Type B pancreatic cell (in vitro differentiated cells): ENCODE measurements at regions not wholly inside any gene's neighbourhood (a gene's known extent, or its start where the extent isn't known, plus 50 kb on each side); places are given as distances from the start of the nearest gene placed in this dataset.

Source experiments
- DNase-seq: peaks from one replicate; pipeline ENCODE4 v3.0.0; 2021; ENCODE audit warnings: mixed read lengths; ENCODE audit not compliant: unreplicated experiment; ENCODE audit errors: extremely low spot score
- H3K27ac Mint-ChIP-seq: 2 replicates; pipeline ENCODE4 v1.8.0; 2021; ENCODE audit warnings: mild to moderate bottlenecking, mixed read lengths
- H3K27me3 Mint-ChIP-seq: 2 replicates; pipeline ENCODE4 v1.8.0; 2021; ENCODE audit warnings: mixed read lengths
- H3K36me3 Mint-ChIP-seq: 2 replicates; pipeline ENCODE4 v1.8.0; 2021; ENCODE audit warnings: mixed read lengths
- H3K4me1 Mint-ChIP-seq: one replicate; pipeline ENCODE4 v1.8.0; 2021; ENCODE audit warnings: mixed read lengths; ENCODE audit not compliant: unreplicated experiment
- H3K4me3 Mint-ChIP-seq: 2 replicates; pipeline ENCODE4 v1.8.0; 2021; ENCODE audit warnings: mild to moderate bottlenecking, mixed read lengths
- H3K9me3 Mint-ChIP-seq: 2 replicates; pipeline ENCODE4 v1.8.0; 2021; ENCODE audit warnings: mixed read lengths
- TF ChIP-seq, protein P1 (sequence below): fragments of 200-600 bp; sonication (generic); conservative IDR thresholded peaks from 2 replicates; pipeline ENCODE4 v1.5.0; 2021; ENCODE audit warnings: antibody characterized with exemption, mild to moderate bottlenecking

DNA sequence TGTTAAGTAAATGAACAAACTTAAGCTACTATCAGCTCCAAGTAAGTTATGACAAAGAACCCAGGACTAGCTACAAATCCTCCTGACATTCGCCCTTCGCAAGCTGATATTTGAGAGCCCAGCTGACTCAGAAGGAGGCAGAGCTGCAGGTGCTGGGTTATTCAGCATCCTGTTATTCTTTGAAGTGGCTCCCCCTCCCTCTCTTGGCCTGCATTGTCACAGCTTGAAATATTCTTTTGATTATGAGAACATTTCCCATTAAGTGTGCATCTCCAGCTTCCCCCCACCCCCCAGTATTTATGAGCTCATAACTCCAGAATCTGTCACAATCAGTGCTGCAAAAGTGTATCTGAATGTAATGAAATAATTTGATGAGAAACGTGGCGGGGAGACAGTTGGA, 78.8 kb upstream of the RALY start:
- H3K27me3 Mint-ChIP-seq = peaks cover 3% of the 10 kb centered on the region
- H3K9me3 Mint-ChIP-seq = no peaks in the 10 kb centered on the region
- DNase-seq = no peak
- no peak overlapping the region for H3K4me3 Mint-ChIP-seq
- no peak overlapping the region for H3K27ac Mint-ChIP-seq
- TF ChIP-seq, protein P1, sequence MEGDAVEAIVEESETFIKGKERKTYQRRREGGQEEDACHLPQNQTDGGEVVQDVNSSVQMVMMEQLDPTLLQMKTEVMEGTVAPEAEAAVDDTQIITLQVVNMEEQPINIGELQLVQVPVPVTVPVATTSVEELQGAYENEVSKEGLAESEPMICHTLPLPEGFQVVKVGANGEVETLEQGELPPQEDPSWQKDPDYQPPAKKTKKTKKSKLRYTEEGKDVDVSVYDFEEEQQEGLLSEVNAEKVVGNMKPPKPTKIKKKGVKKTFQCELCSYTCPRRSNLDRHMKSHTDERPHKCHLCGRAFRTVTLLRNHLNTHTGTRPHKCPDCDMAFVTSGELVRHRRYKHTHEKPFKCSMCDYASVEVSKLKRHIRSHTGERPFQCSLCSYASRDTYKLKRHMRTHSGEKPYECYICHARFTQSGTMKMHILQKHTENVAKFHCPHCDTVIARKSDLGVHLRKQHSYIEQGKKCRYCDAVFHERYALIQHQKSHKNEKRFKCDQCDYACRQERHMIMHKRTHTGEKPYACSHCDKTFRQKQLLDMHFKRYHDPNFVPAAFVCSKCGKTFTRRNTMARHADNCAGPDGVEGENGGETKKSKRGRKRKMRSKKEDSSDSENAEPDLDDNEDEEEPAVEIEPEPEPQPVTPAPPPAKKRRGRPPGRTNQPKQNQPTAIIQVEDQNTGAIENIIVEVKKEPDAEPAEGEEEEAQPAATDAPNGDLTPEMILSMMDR = no peak
- H3K4me1 Mint-ChIP-seq = peaks cover 26% of the 10 kb centered on the region
- H3K36me3 Mint-ChIP-seq = no peaks in the 10 kb centered on the region

DNA sequence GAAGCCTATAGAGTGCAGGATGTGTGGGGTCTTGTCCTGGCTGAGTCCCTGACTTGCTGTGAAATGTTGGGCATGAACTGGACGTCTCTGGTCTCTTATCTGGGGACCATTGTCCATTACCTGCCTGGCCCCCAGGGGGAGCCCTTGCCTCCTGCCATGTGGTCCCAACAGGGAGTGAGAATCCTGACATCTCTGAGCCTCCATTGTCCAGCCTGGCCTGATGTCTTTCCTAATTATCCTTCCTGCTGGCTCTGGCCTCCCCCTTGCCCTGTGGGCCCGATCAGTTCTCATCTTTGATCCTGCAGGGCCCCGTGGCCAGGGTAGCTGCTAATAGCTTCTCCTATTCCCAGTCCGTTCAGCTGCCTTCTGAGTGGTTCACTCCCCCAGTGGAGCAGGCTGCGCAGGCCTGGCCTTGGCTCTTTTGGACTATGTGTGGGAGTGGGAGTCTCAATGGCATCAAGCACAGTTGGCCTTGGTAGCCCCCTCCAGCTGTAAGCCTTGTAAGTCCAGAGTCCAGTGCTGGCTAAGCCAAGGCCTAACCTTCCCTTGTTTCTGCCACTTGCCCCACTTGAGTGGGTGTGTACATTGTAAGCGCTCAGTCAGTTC, 77.9 kb upstream of the RALY start:
- no peak overlapping the region for H3K27ac Mint-ChIP-seq
- TF ChIP-seq, protein P1 = peak; percentile 74
- no peaks in the 10 kb centered on the region for H3K36me3 Mint-ChIP-seq
- peaks cover 23% of the 10 kb centered on the region for H3K4me1 Mint-ChIP-seq
- H3K27me3 Mint-ChIP-seq = peaks cover 6% of the 10 kb centered on the region
- no peaks in the 10 kb centered on the region for H3K9me3 Mint-ChIP-seq
- no peak for DNase-seq
- no peak overlapping the region for H3K4me3 Mint-ChIP-seq

DNA sequence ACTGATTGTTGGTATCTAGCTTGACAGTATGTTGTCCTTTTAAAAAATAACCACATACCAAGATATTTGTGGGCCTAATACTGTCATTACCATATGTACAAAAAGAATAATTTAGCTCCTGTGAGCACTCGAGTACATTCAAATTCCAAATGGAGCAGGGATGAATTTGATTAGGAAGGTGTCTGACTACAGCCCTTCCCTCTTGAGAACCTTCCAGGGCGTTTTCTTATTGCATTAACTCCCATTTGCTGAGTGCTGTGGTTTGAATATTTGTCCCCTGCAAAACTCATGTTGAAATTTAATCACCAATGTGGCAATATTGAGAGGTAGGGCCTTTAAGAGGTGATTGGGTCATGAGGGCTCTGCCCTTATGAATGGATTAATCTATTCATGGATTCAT, 76.9 kb upstream of the RALY start:
- no peaks in the 10 kb centered on the region for H3K36me3 Mint-ChIP-seq
- H3K4me1 Mint-ChIP-seq = peaks cover 19% of the 10 kb centered on the region
- H3K27ac Mint-ChIP-seq = no peak overlapping the region
- DNase-seq = no peak
- no peak overlapping the region for H3K4me3 Mint-ChIP-seq
- peaks cover 6% of the 10 kb centered on the region for H3K27me3 Mint-ChIP-seq
- TF ChIP-seq, protein P1 = no peak
- no peaks in the 10 kb centered on the region for H3K9me3 Mint-ChIP-seq

- H3K4me3 Mint-ChIP-seq = no peak overlapping the region
- H3K27me3 Mint-ChIP-seq = peaks cover 6% of the 10 kb centered on the region
- H3K4me1 Mint-ChIP-seq = peaks cover 11% of the 10 kb centered on the region
- H3K27ac Mint-ChIP-seq = no peak overlapping the region
- no peaks in the 10 kb centered on the region for H3K9me3 Mint-ChIP-seq
- TF ChIP-seq, protein P1 = no peak
- DNase-seq = no peak
- H3K36me3 Mint-ChIP-seq = no peaks in the 10 kb centered on the region
Measured at GRCh38 chr20:33917831-33918525, 75.7 kb upstream of the RALY start.

DNA sequence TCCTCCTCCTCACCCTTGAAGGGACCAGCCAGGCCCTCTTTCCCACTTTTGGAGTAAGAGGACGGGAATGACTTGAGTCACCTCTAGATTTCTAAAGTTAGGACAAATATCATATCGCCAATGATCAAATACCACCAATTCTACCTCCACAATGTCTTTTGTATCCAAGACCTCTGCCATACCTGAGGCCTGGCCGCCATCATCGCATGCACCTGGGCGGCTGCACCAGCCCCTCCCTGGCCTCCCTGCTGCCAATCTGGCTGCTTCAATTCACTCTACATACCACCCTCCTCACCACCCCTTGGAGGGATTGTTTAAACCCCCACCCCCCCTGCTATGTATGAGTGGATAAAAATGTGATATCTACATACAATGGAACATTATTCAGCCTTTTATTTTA, 75.0 kb upstream of the RALY start:
- Mint-ChIP-seq H3K27ac (no peak overlapping the region), H3K27me3 (peaks cover 3% of the 10 kb centered on the region), H3K9me3 (no peaks in the 10 kb centered on the region), H3K4me3 (no peak overlapping the region), H3K4me1 (peaks cover 5% of the 10 kb centered on the region), H3K36me3 (no peaks in the 10 kb centered on the region)
- no peak for DNase-seq
- TF ChIP-seq, protein P1 = no peak
